Liver (tissue), 8 donors: ENCODE measurements at regions not wholly inside any gene's neighbourhood (a gene's known extent, or its start where the extent isn't known, plus 50 kb on each side); places are given as distances from the start of the nearest gene placed in this dataset.

Experiments used
- DNase-seq: peaks from one replicate; pipeline ENCODE4 v3.0.0-alpha.2; 2017; ENCODE audit warnings: low spot score
- H3K27ac ChIP-seq, 2 donors: one replicate each; pipeline ENCODE4 v1.7.0; 2013; ENCODE audit warnings: inconsistent platforms in 2 of 2, low read length in 2 of 2, control low read depth in 1 of 2, low read depth in 1 of 2, mild to moderate bottlenecking in 1 of 2
- H3K27me3 ChIP-seq, 4 donors: one replicate each; pipeline versions ENCODE4 v1.6.1 to v1.7.0; 2013; ENCODE audit warnings: low read length in 3 of 4, inconsistent platforms in 1 of 4, mild to moderate bottlenecking in 1 of 4, moderate library complexity in 1 of 4; ENCODE audit not compliant: control insufficient read depth in 4 of 4, insufficient read depth in 4 of 4
- H3K36me3 ChIP-seq, 4 donors: one replicate each; pipeline versions ENCODE4 v1.6.1 to v1.7.0; 2013; ENCODE audit warnings: low read length in 3 of 4, mild to moderate bottlenecking in 3 of 4, low read depth in 1 of 4, moderate library complexity in 1 of 4; ENCODE audit not compliant: control insufficient read depth in 4 of 4, insufficient read depth in 3 of 4
- H3K4me1 ChIP-seq, 4 donors: one replicate each; pipeline versions ENCODE4 v1.6.1 to v1.7.0; 2013; ENCODE audit warnings: low read length in 3 of 4, mild to moderate bottlenecking in 3 of 4, moderate library complexity in 1 of 4; ENCODE audit not compliant: control insufficient read depth in 4 of 4, insufficient read depth in 4 of 4
- H3K4me3 ChIP-seq, 3 donors: one replicate each; pipeline versions ENCODE4 v1.6.1 to v1.7.0; 2013; ENCODE audit warnings: low read length in 3 of 3, control low read depth in 1 of 3, low read depth in 1 of 3, mild to moderate bottlenecking in 1 of 3
- H3K9ac ChIP-seq, 2 donors: one replicate each; pipeline ENCODE4 v1.7.0; 2013; ENCODE audit warnings: low read length in 2 of 2, mild to moderate bottlenecking in 2 of 2, moderate library complexity in 2 of 2, control low read depth in 1 of 2, low read depth in 1 of 2
- H3K9me3 ChIP-seq, 4 donors: one replicate each; pipeline versions ENCODE4 v1.6.1 to v1.7.0; 2013; ENCODE audit warnings: low read length in 3 of 4; ENCODE audit not compliant: control insufficient read depth in 4 of 4
- ATF3 ChIP-seq: IDR thresholded peaks from 2 replicates; pipeline ENCODE4 v1.6.1; 2016; ENCODE audit warnings: antibody characterized with exemption
- CTCF ChIP-seq: fragments of 150-350 bp; IDR thresholded peaks from 2 replicates; pipeline ENCODE4 v1.5.1; 2017; ENCODE audit warnings: improper control_type of control experiment, low read depth, low read length; ENCODE audit not compliant: missing input control
- FOXA1 ChIP-seq: IDR thresholded peaks from 2 replicates; pipeline ENCODE4 v1.6.1; 2016; ENCODE audit warnings: antibody characterized with exemption
- FOXA2 ChIP-seq: IDR thresholded peaks from 2 replicates; pipeline ENCODE4 v1.6.1; 2016; ENCODE audit warnings: antibody characterized with exemption
- GABPA ChIP-seq, 2 donors: IDR thresholded peaks in 1 of 2; conservative IDR thresholded peaks in 1 of 2; 2 replicates each; pipeline ENCODE4 v1.6.1; 2016; ENCODE audit warnings: antibody characterized with exemption in 2 of 2, mild to moderate bottlenecking in 1 of 2, moderate library complexity in 1 of 2
- HNF4A ChIP-seq, 2 donors: conservative IDR thresholded peaks; 2 replicates each; pipeline ENCODE4 v1.6.1; 2016; ENCODE audit warnings: antibody characterized with exemption in 2 of 2, mild to moderate bottlenecking in 2 of 2
- JUND ChIP-seq, 2 donors: IDR thresholded peaks; 2 replicates each; pipeline ENCODE4 v1.6.1; 2016; ENCODE audit warnings: antibody characterized with exemption in 2 of 2
- MAX ChIP-seq: IDR thresholded peaks from 2 replicates; pipeline ENCODE4 v1.6.1; 2016; ENCODE audit warnings: antibody characterized with exemption
- NR2F2 ChIP-seq: IDR thresholded peaks from 2 replicates; pipeline ENCODE4 v1.6.1; 2016; ENCODE audit warnings: antibody characterized with exemption
- RAD21 ChIP-seq, 2 donors: IDR thresholded peaks; 2 replicates each; pipeline ENCODE4 v1.6.1; 2016; ENCODE audit warnings: antibody characterized with exemption in 2 of 2, mild to moderate bottlenecking in 2 of 2
- SP1 ChIP-seq: IDR thresholded peaks from 2 replicates; pipeline ENCODE4 v1.6.1; 2018; ENCODE audit warnings: antibody characterized with exemption, mild to moderate bottlenecking
- YY1 ChIP-seq: IDR thresholded peaks from 2 replicates; pipeline ENCODE4 v1.6.1; 2016; ENCODE audit warnings: antibody characterized with exemption, mild to moderate bottlenecking
- WGBS: extraction: QIAGEN DNeasy Blood & Tissue Kit; methylation state at CpG from one replicate; pipeline ENCODE4 v1.1.7; 2013; 5-methylcytosine and 5-hydroxymethylcytosine counted together
- donor health status: healthy.
- donor health status: healthy.
- donor health status: healthy.
- donor health status: healthy.
- donor health status: healthy.

GRCh38 chr16:76837872-76838271 lies 353.1 kb upstream of the MON1B start:
- Histone ChIP-seq H3K27ac (no peak overlapping the region), H3K36me3 (no peaks in the 10 kb centered on the region), H3K27me3 (no peaks in the 10 kb centered on the region), H3K4me1 (peaks cover 0 to 2% (median 0%) of the 10 kb centered on the region in 4 donors), H3K4me3 (no peak overlapping the region), H3K9ac (no peak overlapping the region), H3K9me3 (peaks cover 0 to 3% (median 1%) of the 10 kb centered on the region in 4 donors)
- no peak for DNase-seq
- TF ChIP-seq RAD21 (IDR thresholded peaks at IDR 0.05) (no peak), FOXA1 (no peak)
- WGBS = 81% methylated on average over 5 of the region's 5 CpGs

GRCh38 chr16:76854234-76854633 lies 336.8 kb upstream of the MON1B start:
- Histone ChIP-seq H3K27me3 (no peaks in the 10 kb centered on the region), H3K9me3 (no peaks in the 10 kb centered on the region), H3K9ac (no peak overlapping the region), H3K4me1 (no peaks in the 10 kb centered on the region), H3K27ac (no peak overlapping the region), H3K4me3 (no peak overlapping the region), H3K36me3 (no peaks in the 10 kb centered on the region)
- TF ChIP-seq CTCF (peak; percentile 64), FOXA1 (no peak), RAD21 (IDR thresholded peaks at IDR 0.05) (peak; percentile 83 to 90)
- WGBS = 74% methylated on average over 5 of the region's 5 CpGs
- DNase-seq = no peak

GRCh38 chr16:76856112-76856511 lies 334.9 kb upstream of the MON1B start:
- DNase-seq = no peak
- Histone ChIP-seq H3K36me3 (no peaks in the 10 kb centered on the region), H3K27ac (no peak overlapping the region), H3K4me3 (no peak overlapping the region), H3K4me1 (no peaks in the 10 kb centered on the region), H3K9me3 (no peaks in the 10 kb centered on the region), H3K9ac (no peak overlapping the region), H3K27me3 (no peaks in the 10 kb centered on the region)
- no peak for TF ChIP-seq NR2F2
- TF ChIP-seq JUND (IDR thresholded peaks at IDR 0.05) = no peak
- TF ChIP-seq YY1 = no peak
- TF ChIP-seq RAD21 (IDR thresholded peaks at IDR 0.05) = no peak
- TF ChIP-seq ATF3 = no peak
- TF ChIP-seq MAX = no peak
- TF ChIP-seq CTCF = no peak
- whole genome bisulfite sequencing = 81% methylated on average over 1 of the region's 1 CpG

GRCh38 chr16:76857402-76857801 lies 333.6 kb upstream of the MON1B start:
- Histone ChIP-seq H3K27me3 (no peaks in the 10 kb centered on the region), H3K9me3 (no peaks in the 10 kb centered on the region), H3K9ac (no peak overlapping the region), H3K4me3 (no peak overlapping the region), H3K4me1 (no peaks in the 10 kb centered on the region), H3K27ac (no peak overlapping the region), H3K36me3 (no peaks in the 10 kb centered on the region)
- 59% methylated on average over 1 of the region's 1 CpG for WGBS
- DNase-seq = no peak
- no peak for TF ChIP-seq HNF4A (conservative IDR thresholded peaks at IDR 0.05)
- TF ChIP-seq GABPA (IDR thresholded peaks at IDR 0.05 in 1 of 2, conservative IDR thresholded peaks at IDR 0.05 in 1 of 2) = no peak
- TF ChIP-seq CTCF = no peak
- no peak for TF ChIP-seq ATF3
- TF ChIP-seq JUND (IDR thresholded peaks at IDR 0.05) = no peak
- no peak for TF ChIP-seq YY1
- no peak for TF ChIP-seq SP1
- no peak for TF ChIP-seq FOXA2
